ENCODE measurements at regions not wholly inside any gene's neighbourhood (a gene's known extent, or its start where the extent isn't known, plus 50 kb on each side); places are given as distances from the start of the nearest gene placed in this dataset.

DNA sequence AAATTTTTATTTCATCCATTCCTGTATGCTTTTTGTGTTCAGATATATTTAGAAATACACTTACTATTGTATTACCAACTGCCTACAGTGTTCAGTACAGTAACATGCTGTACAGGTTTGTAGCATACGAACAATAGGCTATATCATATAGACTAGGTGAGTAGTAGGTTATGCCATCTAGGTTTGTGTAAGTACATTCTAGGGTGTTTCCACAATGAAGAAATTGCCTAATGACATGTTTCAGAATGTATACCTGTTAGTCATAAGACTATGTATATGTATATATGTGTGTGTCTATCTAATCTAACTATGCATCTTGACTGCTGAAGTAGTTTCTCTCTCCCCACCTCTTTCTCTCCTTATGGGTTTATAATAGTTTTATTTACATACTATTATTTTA lies 51.5 kb upstream of the BTC start:
- TF ChIP-seq, protein P1, sequence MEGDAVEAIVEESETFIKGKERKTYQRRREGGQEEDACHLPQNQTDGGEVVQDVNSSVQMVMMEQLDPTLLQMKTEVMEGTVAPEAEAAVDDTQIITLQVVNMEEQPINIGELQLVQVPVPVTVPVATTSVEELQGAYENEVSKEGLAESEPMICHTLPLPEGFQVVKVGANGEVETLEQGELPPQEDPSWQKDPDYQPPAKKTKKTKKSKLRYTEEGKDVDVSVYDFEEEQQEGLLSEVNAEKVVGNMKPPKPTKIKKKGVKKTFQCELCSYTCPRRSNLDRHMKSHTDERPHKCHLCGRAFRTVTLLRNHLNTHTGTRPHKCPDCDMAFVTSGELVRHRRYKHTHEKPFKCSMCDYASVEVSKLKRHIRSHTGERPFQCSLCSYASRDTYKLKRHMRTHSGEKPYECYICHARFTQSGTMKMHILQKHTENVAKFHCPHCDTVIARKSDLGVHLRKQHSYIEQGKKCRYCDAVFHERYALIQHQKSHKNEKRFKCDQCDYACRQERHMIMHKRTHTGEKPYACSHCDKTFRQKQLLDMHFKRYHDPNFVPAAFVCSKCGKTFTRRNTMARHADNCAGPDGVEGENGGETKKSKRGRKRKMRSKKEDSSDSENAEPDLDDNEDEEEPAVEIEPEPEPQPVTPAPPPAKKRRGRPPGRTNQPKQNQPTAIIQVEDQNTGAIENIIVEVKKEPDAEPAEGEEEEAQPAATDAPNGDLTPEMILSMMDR (IDR thresholded peaks at IDR 0.05; ENCODE audit: borderline replicate concordance, extremely low read depth, low read length, poor library complexity, severe bottlenecking), result no peak
- TF ChIP-seq EZH2 (IDR thresholded peaks at IDR 0.05; ENCODE audit: borderline replicate concordance, low read depth, low read length, severe bottlenecking), result no peak

Measured in DND-41 (cell line).